ENCODE measurements at regions not wholly inside any gene's neighbourhood (a gene's known extent, or its start where the extent isn't known, plus 50 kb on each side); places are given as distances from the start of the nearest gene placed in this dataset.

DNA sequence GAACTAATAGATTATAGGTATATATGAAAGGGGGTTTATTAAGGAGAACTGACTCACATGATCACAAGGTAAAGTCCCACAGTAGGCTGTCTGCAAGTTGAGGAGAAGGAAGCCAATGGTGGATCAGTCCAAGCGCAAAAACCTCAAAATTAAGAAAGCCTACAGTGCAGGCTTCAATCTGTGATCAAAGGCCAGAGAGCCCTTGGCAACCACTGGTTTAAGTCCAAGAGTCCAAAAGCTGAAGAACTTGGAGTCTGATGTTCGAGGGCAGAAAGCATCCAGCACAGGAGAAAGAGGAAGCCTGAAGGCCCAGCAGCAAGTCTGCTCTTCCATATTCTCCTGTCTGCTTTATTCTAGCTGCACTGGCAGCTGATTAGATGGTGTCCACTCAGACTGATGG, 721.3 kb upstream of the PCDH9 start:
- TF ChIP-seq, protein P1, sequence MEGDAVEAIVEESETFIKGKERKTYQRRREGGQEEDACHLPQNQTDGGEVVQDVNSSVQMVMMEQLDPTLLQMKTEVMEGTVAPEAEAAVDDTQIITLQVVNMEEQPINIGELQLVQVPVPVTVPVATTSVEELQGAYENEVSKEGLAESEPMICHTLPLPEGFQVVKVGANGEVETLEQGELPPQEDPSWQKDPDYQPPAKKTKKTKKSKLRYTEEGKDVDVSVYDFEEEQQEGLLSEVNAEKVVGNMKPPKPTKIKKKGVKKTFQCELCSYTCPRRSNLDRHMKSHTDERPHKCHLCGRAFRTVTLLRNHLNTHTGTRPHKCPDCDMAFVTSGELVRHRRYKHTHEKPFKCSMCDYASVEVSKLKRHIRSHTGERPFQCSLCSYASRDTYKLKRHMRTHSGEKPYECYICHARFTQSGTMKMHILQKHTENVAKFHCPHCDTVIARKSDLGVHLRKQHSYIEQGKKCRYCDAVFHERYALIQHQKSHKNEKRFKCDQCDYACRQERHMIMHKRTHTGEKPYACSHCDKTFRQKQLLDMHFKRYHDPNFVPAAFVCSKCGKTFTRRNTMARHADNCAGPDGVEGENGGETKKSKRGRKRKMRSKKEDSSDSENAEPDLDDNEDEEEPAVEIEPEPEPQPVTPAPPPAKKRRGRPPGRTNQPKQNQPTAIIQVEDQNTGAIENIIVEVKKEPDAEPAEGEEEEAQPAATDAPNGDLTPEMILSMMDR (IDR thresholded peaks at IDR 0.05; ENCODE audit: control extremely low read depth in 1 of 3, insufficient read depth in 1 of 3, low read depth in 1 of 3, low read length in 3 of 3) = no peak
- no peak for TF ChIP-seq JUND (IDR thresholded peaks at IDR 0.05; ENCODE audit: low read length)
- TF ChIP-seq CEBPB (IDR thresholded peaks at IDR 0.05; ENCODE audit: low read depth, low read length) = no peak
- no peak for TF ChIP-seq EP300 (IDR thresholded peaks at IDR 0.05; ENCODE audit: borderline replicate concordance in 1 of 2, low read depth in 2 of 2, low read length in 2 of 2)
- no peak for TF ChIP-seq NRF1 (IDR thresholded peaks at IDR 0.05; ENCODE audit: low read depth, low read length)
- TF ChIP-seq SIX5 (IDR thresholded peaks at IDR 0.05; ENCODE audit: low read depth, low read length) = no peak
- TF ChIP-seq ZNF274 (IDR thresholded peaks at IDR 0.05; ENCODE audit: borderline replicate concordance, extremely low read depth, low read length) = no peak
- TF ChIP-seq YY1 (IDR thresholded peaks at IDR 0.05; ENCODE audit: low read depth, low read length) = no peak
- no peak for TF ChIP-seq SP2 (IDR thresholded peaks at IDR 0.05; ENCODE audit: low read length)
- no peak for TF ChIP-seq EZH2 (IDR thresholded peaks at IDR 0.05; ENCODE audit: low read depth, low read length, severe bottlenecking)

Data from H1 (cell line).